ENCODE measurements at regions not wholly inside any gene's neighbourhood (a gene's known extent, or its start where the extent isn't known, plus 50 kb on each side); places are given as distances from the start of the nearest gene placed in this dataset.
"Not testable (repeated sequence)": the region's sequence is repeated elsewhere in the genome, so short reads cannot be mapped to it uniquely, and the experiment has no call there.

DNA sequence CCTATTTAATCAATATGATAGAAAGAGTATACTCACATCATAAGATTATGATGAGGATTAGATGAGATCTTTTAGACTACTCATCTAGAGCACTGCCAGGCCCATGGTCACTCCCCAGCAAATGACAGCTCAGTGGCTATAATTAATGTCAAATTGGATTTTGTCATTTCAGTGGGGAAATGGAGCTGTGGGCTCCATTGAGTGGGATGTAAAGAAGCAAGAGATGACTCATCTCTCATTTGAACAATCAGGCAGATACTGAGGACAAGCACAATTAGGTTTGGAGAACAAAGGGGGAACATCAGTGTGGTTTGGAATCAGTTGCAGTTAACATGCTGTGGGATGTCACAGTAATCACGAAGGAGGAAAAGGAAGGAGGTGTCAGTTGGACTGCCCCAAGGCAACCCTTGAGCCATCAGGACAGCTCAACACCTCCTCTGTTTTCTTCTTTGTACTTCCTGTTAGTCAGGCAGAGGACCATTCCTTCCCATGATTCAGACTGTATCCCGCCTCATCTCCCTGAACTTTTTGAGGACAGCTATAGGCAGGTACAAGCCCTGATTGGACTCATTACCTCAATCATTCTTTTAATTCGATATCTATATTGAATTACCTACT lies 473.7 kb upstream of the ISX start:
- H3K4me3 ChIP-seq (ENCODE audit: low read length in 2 of 2) = no peak overlapping the region
- H3K27me3 ChIP-seq (ENCODE audit: control insufficient read depth in 2 of 2, insufficient read depth in 2 of 2, low read length in 2 of 2) = no peaks in the 10 kb centered on the region
- no peaks in the 10 kb centered on the region for H3K36me3 ChIP-seq (ENCODE audit: control insufficient read depth in 2 of 2, insufficient read depth in 2 of 2, low read length in 2 of 2)
- no peak overlapping the region for H3K9ac ChIP-seq (ENCODE audit: low read depth in 1 of 2, low read length in 2 of 2)
- H3K27ac ChIP-seq (ENCODE audit: low read depth in 2 of 2, low read length in 2 of 2) = no peak overlapping the region
- H3K9me3 ChIP-seq (ENCODE audit: control insufficient read depth in 2 of 2, low read length in 2 of 2) = no peaks in the 10 kb centered on the region
- H3K4me1 ChIP-seq (ENCODE audit: control insufficient read depth in 2 of 2, insufficient read depth in 2 of 2, low read length in 2 of 2) = no peaks in the 10 kb centered on the region

DNA sequence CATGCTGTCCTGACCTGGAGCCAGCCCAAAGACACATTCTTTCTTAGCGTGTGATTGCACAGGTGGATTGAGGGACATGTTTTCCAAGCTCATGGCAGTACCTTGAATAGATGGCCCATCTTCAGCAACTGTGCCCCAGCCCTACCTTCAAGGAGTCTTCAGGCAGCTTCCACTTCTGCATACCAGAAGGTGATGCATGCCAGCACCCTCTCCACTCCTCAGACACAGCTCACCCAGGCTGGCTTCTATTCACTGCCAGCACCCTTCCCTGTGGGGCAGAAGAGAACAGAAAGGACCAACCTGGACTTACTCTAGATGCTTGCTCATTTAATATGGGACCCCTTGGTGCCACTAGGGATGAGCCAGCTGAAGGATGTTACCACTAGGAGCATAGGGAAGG lies 466.4 kb upstream of the ISX start:
- H3K36me3 ChIP-seq (ENCODE audit: control insufficient read depth in 2 of 2, insufficient read depth in 2 of 2, low read length in 2 of 2) = no peaks in the 10 kb centered on the region
- H3K4me1 ChIP-seq (ENCODE audit: control insufficient read depth in 2 of 2, insufficient read depth in 2 of 2, low read length in 2 of 2) = no peaks in the 10 kb centered on the region
- H3K27me3 ChIP-seq (ENCODE audit: control insufficient read depth in 2 of 2, insufficient read depth in 2 of 2, low read length in 2 of 2) = no peaks in the 10 kb centered on the region
- H3K27ac ChIP-seq (ENCODE audit: low read depth in 2 of 2, low read length in 2 of 2) = no peak overlapping the region
- no peak overlapping the region for H3K9ac ChIP-seq (ENCODE audit: low read depth in 1 of 2, low read length in 2 of 2)
- no peaks in the 10 kb centered on the region for H3K9me3 ChIP-seq (ENCODE audit: control insufficient read depth in 2 of 2, low read length in 2 of 2)
- no peak overlapping the region for H3K4me3 ChIP-seq (ENCODE audit: low read length in 2 of 2)

DNA sequence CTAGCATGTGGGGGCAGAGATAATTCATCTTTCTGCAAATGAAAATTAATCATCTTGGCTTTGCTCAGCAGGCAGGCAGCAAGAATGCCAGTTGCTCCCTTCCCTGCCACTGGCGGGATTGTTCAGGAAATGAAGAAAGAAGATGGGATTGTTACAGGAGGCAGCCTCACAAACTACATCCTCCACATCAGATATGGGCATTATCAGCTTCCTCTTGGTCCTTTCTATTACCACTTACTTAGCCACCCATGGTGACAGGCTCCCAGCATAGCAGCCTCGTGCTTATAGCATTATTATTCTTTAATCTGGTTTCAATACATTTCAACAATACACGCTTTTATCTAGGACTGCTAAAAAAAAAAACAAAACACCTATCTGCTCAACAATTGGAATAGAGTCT lies 461.6 kb upstream of the ISX start:
- no peak overlapping the region for H3K9ac ChIP-seq (ENCODE audit: low read depth in 1 of 2, low read length in 2 of 2)
- H3K9me3 ChIP-seq (ENCODE audit: control insufficient read depth in 2 of 2, low read length in 2 of 2) = no peaks in the 10 kb centered on the region
- no peaks in the 10 kb centered on the region for H3K4me1 ChIP-seq (ENCODE audit: control insufficient read depth in 2 of 2, insufficient read depth in 2 of 2, low read length in 2 of 2)
- no peak overlapping the region for H3K27ac ChIP-seq (ENCODE audit: low read depth in 2 of 2, low read length in 2 of 2)
- no peak overlapping the region for H3K4me3 ChIP-seq (ENCODE audit: low read length in 2 of 2)
- H3K36me3 ChIP-seq (ENCODE audit: control insufficient read depth in 2 of 2, insufficient read depth in 2 of 2, low read length in 2 of 2) = no peaks in the 10 kb centered on the region
- no peaks in the 10 kb centered on the region for H3K27me3 ChIP-seq (ENCODE audit: control insufficient read depth in 2 of 2, insufficient read depth in 2 of 2, low read length in 2 of 2)

DNA sequence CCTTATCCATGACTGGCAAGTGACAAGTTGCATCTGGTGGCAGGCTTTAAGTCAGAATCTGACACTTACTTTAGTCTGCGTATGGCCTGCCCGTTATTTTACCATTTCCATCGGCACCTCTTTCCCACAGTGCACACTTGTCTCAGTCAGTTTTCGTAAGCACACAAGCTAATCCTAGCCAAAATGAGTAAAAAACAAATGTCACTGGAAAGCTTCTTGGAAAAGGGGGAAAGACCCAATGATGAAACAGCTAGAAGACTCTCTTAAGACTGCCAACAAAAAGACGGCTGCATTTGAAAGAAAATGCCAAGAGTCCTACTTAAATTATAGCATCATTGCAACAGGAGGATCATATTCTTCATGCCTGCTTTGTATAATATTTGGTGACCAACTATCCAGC lies 457.9 kb upstream of the ISX start:
- Histone ChIP-seq H3K4me1 (ENCODE audit: control insufficient read depth in 2 of 2, insufficient read depth in 2 of 2, low read length in 2 of 2) (no peaks in the 10 kb centered on the region), H3K36me3 (ENCODE audit: control insufficient read depth in 2 of 2, insufficient read depth in 2 of 2, low read length in 2 of 2) (no peaks in the 10 kb centered on the region), H3K9ac (ENCODE audit: low read depth in 1 of 2, low read length in 2 of 2) (no peak overlapping the region), H3K9me3 (ENCODE audit: control insufficient read depth in 2 of 2, low read length in 2 of 2) (no peaks in the 10 kb centered on the region), H3K27me3 (ENCODE audit: control insufficient read depth in 2 of 2, insufficient read depth in 2 of 2, low read length in 2 of 2) (no peaks in the 10 kb centered on the region), H3K27ac (ENCODE audit: low read depth in 2 of 2, low read length in 2 of 2) (no peak overlapping the region), H3K4me3 (ENCODE audit: low read length in 2 of 2) (no peak overlapping the region)

DNA sequence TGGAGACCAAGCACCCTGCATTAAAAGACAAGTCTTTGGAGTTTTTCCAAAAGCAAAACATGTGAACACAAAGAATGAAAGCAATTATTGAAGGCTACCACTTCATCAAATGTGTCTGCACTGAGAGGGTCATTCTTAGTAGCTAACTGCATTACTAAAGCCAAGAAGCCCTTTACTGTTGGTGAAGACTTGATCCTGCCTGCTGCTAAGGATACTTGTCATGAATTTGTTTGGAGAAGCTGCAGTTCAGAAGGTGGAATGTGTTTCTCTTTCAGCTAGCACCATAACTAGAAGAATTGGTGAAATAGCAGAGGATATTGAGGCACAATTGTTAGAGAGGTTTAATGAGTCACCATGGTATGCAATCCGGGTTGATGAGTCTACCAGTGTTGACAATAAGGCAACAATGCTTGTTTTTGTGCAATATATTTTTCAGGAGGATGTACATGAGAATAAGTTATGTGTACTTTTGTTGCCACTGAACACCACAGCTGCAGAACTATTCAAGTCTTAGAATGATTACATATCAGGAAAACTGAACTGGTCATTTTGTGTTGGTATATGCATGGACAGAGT lies 457.3 kb upstream of the ISX start:
- Histone ChIP-seq H3K4me3 (ENCODE audit: low read length in 2 of 2) (no peak overlapping the region), H3K9ac (ENCODE audit: low read depth in 1 of 2, low read length in 2 of 2) (no peak overlapping the region), H3K4me1 (ENCODE audit: control insufficient read depth in 2 of 2, insufficient read depth in 2 of 2, low read length in 2 of 2) (no peaks in the 10 kb centered on the region), H3K9me3 (ENCODE audit: control insufficient read depth in 2 of 2, low read length in 2 of 2) (no peaks in the 10 kb centered on the region), H3K27ac (ENCODE audit: low read depth in 2 of 2, low read length in 2 of 2) (no peak overlapping the region), H3K36me3 (ENCODE audit: control insufficient read depth in 2 of 2, insufficient read depth in 2 of 2, low read length in 2 of 2) (no peaks in the 10 kb centered on the region), H3K27me3 (ENCODE audit: control insufficient read depth in 2 of 2, insufficient read depth in 2 of 2, low read length in 2 of 2) (no peaks in the 10 kb centered on the region)

DNA sequence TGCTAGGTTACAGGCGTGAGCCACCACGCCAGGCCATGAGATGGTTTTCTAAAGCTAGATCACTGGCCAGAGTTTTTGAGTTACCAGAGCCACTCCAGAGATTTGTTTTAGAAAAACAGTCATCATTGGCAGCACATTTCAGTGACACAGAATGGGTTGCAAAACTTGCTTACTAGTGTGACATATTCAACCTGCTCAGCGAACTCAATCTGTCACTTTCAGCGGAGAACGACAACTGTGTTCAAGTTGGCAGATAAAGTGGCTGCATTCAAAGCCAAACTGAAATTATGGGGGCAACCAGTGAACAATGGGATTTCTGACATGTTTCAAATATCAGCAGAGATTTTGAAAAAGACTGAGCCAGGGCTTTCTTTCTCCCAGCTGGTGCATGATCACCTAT lies 456.3 kb upstream of the ISX start:
- Histone ChIP-seq H3K4me3 (ENCODE audit: low read length in 2 of 2) (no peak overlapping the region), H3K36me3 (ENCODE audit: control insufficient read depth in 2 of 2, insufficient read depth in 2 of 2, low read length in 2 of 2) (no peaks in the 10 kb centered on the region), H3K9me3 (ENCODE audit: control insufficient read depth in 2 of 2, low read length in 2 of 2) (no peaks in the 10 kb centered on the region), H3K27me3 (ENCODE audit: control insufficient read depth in 2 of 2, insufficient read depth in 2 of 2, low read length in 2 of 2) (no peaks in the 10 kb centered on the region), H3K27ac (ENCODE audit: low read depth in 2 of 2, low read length in 2 of 2) (no peak overlapping the region), H3K4me1 (ENCODE audit: control insufficient read depth in 2 of 2, insufficient read depth in 2 of 2, low read length in 2 of 2) (no peaks in the 10 kb centered on the region), H3K9ac (ENCODE audit: low read depth in 1 of 2, low read length in 2 of 2) (no peak overlapping the region)

DNA sequence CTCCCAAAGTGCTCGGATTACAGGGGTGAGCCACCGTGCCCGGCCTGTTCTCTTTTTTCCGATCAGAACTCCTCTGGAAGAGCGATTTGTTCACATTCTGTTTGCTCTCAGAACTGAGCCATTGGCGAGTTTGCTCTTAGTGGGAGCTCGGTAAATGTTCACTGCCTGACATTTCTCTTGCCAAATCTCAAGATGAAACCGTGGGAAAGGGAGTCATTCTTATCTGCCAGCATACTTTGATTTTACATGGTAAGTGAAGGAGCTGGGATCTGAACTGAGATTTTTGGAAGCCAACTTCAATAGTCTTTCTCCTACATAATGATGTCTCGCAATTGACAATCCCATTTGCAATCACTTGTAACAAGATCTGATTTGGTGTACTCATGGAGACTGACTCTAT lies 445.8 kb upstream of the ISX start:
- Histone ChIP-seq H3K4me3 (ENCODE audit: low read length in 2 of 2) (no peak overlapping the region), H3K9me3 (ENCODE audit: control insufficient read depth in 2 of 2, low read length in 2 of 2) (no peaks in the 10 kb centered on the region), H3K27me3 (ENCODE audit: control insufficient read depth in 2 of 2, insufficient read depth in 2 of 2, low read length in 2 of 2) (no peaks in the 10 kb centered on the region), H3K36me3 (ENCODE audit: control insufficient read depth in 2 of 2, insufficient read depth in 2 of 2, low read length in 2 of 2) (no peaks in the 10 kb centered on the region), H3K9ac (ENCODE audit: low read depth in 1 of 2, low read length in 2 of 2) (no peak overlapping the region), H3K4me1 (ENCODE audit: control insufficient read depth in 2 of 2, insufficient read depth in 2 of 2, low read length in 2 of 2) (peaks cover 4 to 12% of the 10 kb centered on the region in 2 donors), H3K27ac (ENCODE audit: low read depth in 2 of 2, low read length in 2 of 2) (no peak overlapping the region)

DNA sequence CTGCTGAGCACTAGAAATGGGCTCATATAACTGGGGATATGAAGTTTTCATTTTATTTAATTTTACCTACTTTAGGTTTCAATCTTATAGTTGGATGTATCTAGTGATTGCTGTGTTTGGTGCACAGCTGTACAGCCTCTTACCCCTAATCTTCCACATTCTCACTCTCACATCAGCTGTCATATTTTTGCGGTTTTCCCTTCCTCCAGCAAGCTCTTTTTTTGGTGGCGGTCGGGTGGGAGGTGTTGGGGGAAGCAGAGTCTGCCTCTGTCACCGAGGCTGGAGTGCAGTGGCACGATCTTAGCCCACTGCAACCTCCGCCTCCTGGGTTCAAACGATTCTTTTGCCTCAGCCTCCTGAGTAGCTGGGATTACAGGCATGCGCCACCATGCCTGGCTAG lies 445.1 kb upstream of the ISX start:
- Histone ChIP-seq H3K27me3 (ENCODE audit: control insufficient read depth in 2 of 2, insufficient read depth in 2 of 2, low read length in 2 of 2) (no peaks in the 10 kb centered on the region), H3K9ac (ENCODE audit: low read depth in 1 of 2, low read length in 2 of 2) (no peak overlapping the region), H3K36me3 (ENCODE audit: control insufficient read depth in 2 of 2, insufficient read depth in 2 of 2, low read length in 2 of 2) (no peaks in the 10 kb centered on the region), H3K4me1 (ENCODE audit: control insufficient read depth in 2 of 2, insufficient read depth in 2 of 2, low read length in 2 of 2) (peaks cover 4 to 12% of the 10 kb centered on the region in 2 donors), H3K4me3 (ENCODE audit: low read length in 2 of 2) (no peak overlapping the region), H3K27ac (ENCODE audit: low read depth in 2 of 2, low read length in 2 of 2) (no peak overlapping the region), H3K9me3 (ENCODE audit: control insufficient read depth in 2 of 2, low read length in 2 of 2) (no peaks in the 10 kb centered on the region)

DNA sequence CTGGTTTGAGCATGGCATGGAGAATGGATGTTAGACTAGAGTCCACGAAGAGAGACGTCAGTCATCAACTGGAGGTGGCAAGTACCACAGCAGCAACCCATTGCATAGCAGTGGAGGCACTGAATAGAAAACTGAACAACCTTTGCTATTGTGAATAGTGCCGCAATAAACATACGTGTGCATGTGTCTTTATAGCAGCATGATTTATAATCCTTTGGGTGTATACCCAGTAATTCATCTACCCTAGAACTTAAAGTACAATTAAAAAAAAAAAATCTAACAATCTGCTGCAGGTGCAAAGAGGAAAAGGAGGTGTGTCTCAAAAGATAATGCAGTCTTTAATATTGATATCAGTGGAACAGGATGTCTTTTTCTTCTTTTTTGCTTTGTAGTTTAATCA lies 443.4 kb upstream of the ISX start:
- H3K9ac ChIP-seq (ENCODE audit: low read depth in 1 of 2, low read length in 2 of 2) = no peak overlapping the region
- no peaks in the 10 kb centered on the region for H3K27me3 ChIP-seq (ENCODE audit: control insufficient read depth in 2 of 2, insufficient read depth in 2 of 2, low read length in 2 of 2)
- no peak overlapping the region for H3K4me3 ChIP-seq (ENCODE audit: low read length in 2 of 2)
- no peak overlapping the region for H3K27ac ChIP-seq (ENCODE audit: low read depth in 2 of 2, low read length in 2 of 2)
- no peaks in the 10 kb centered on the region for H3K36me3 ChIP-seq (ENCODE audit: control insufficient read depth in 2 of 2, insufficient read depth in 2 of 2, low read length in 2 of 2)
- no peaks in the 10 kb centered on the region for H3K9me3 ChIP-seq (ENCODE audit: control insufficient read depth in 2 of 2, low read length in 2 of 2)
- H3K4me1 ChIP-seq (ENCODE audit: control insufficient read depth in 2 of 2, insufficient read depth in 2 of 2, low read length in 2 of 2) = peaks cover 4 to 12% of the 10 kb centered on the region in 2 donors

DNA sequence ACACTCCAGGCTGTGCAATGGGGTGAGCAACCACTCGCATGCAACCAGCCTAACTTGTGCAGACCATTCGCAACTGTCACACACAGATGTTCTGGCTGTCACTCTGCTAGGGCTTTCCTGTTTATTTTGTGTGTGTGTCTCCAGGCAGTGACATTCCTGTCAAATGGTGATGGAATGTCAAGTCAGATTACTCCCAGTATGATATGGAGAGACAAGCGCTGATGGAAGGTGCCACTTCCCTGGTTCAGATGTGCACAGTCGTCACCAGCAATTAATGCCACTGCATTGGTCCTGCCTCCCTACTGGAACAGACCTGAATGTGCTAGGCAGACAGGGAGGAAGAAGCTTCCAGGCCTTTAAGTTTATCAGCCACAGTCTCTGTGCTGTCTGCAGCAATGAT lies 442.4 kb upstream of the ISX start:
- Histone ChIP-seq H3K27ac (ENCODE audit: low read depth in 2 of 2, low read length in 2 of 2) (no peak overlapping the region), H3K27me3 (ENCODE audit: control insufficient read depth in 2 of 2, insufficient read depth in 2 of 2, low read length in 2 of 2) (no peaks in the 10 kb centered on the region), H3K36me3 (ENCODE audit: control insufficient read depth in 2 of 2, insufficient read depth in 2 of 2, low read length in 2 of 2) (no peaks in the 10 kb centered on the region), H3K4me1 (ENCODE audit: control insufficient read depth in 2 of 2, insufficient read depth in 2 of 2, low read length in 2 of 2) (peaks cover 4 to 12% of the 10 kb centered on the region in 2 donors), H3K4me3 (ENCODE audit: low read length in 2 of 2) (no peak overlapping the region), H3K9me3 (ENCODE audit: control insufficient read depth in 2 of 2, low read length in 2 of 2) (no peaks in the 10 kb centered on the region), H3K9ac (ENCODE audit: low read depth in 1 of 2, low read length in 2 of 2) (no peak overlapping the region)

DNA sequence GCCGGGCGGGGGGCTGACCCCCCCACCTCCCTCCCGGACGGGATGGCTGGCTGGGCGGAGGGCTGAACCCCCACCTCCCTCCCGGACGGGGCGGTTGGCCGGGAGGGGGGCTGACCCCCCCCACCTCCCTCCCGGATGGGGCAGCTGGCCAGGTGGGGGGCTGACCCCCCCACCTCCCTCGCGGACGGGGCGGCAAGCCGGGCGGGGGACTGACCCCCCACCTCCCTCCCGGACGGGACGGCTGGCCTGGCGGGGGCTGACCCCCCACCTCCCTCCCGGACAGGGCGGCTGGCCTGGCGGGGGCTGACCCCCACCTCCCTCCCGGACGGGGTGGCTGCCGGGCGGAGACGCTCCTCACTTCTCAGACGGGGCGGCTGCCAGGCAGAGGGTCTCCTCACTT lies 440.1 kb upstream of the ISX start:
- not testable (repeated sequence) for H3K9ac ChIP-seq (ENCODE audit: low read depth in 1 of 2, low read length in 2 of 2); H3K36me3 ChIP-seq (ENCODE audit: control insufficient read depth in 2 of 2, insufficient read depth in 2 of 2, low read length in 2 of 2)

More for the DNA sequence above, 440.1 kb upstream of the ISX start:
- peaks cover 4 to 12% of the 10 kb centered on the region in 2 donors for H3K4me1 ChIP-seq (ENCODE audit: control insufficient read depth in 2 of 2, insufficient read depth in 2 of 2, low read length in 2 of 2)
- not testable (repeated sequence) for H3K27me3 ChIP-seq (ENCODE audit: control insufficient read depth in 2 of 2, insufficient read depth in 2 of 2, low read length in 2 of 2); H3K27ac ChIP-seq (ENCODE audit: low read depth in 2 of 2, low read length in 2 of 2); H3K9me3 ChIP-seq (ENCODE audit: control insufficient read depth in 2 of 2, low read length in 2 of 2); H3K4me3 ChIP-seq (ENCODE audit: low read length in 2 of 2)

All from mucosa of rectum (tissue), 2 donors.